ENCODE measurements at regions not wholly inside any gene's neighbourhood (a gene's known extent, or its start where the extent isn't known, plus 50 kb on each side); places are given as distances from the start of the nearest gene placed in this dataset.

GRCh38 chr13:63311587-63311986, 1895.9 kb upstream of the PCDH20 start:
- TF ChIP-seq CTCF (IDR thresholded peaks at IDR 0.05; ENCODE audit: low read depth, low read length, poor library complexity, severe bottlenecking): no peak
- TF ChIP-seq EZH2phosphoT487 (IDR thresholded peaks at IDR 0.05; ENCODE audit: borderline replicate concordance, low read length): no peak
